HG03432 (cell line): ENCODE measurements at regions not wholly inside any gene's neighbourhood (a gene's known extent, or its start where the extent isn't known, plus 50 kb on each side); places are given as distances from the start of the nearest gene placed in this dataset.
A peak's percentile ranks its signal among the peaks of the same experiment; 100 is the strongest.

ENCODE experiments used
- ATAC-seq: cut with Tn5 transposase; IDR thresholded peaks from one replicate; pipeline ENCODE4 v1.9.1; 2021; ENCODE audit warnings: mild to moderate bottlenecking, moderate library complexity; ENCODE audit not compliant: unreplicated experiment

- ATAC-seq, result no peak
Observed at GRCh38 chr6:81694855-81695254, 57.6 kb downstream of the TENT5A start.

- no peak for ATAC-seq
Observed at GRCh38 chr6:81694207-81694606, 58.3 kb downstream of the TENT5A start.

GRCh38 chr6:81693266-81693665 is 59.2 kb downstream of the TENT5A start:
- no peak for ATAC-seq

- ATAC-seq, result no peak
Observed at GRCh38 chr6:81690073-81690472, 62.4 kb downstream of the TENT5A start.

- ATAC-seq, result no peak
Observed at GRCh38 chr6:81689580-81689979, 62.9 kb downstream of the TENT5A start.

GRCh38 chr6:81683912-81684311 is 68.6 kb downstream of the TENT5A start:
- ATAC-seq, result no peak

- no peak for ATAC-seq
Observed at GRCh38 chr6:81682858-81683620, 69.4 kb downstream of the TENT5A start.

GRCh38 chr6:81682235-81682795 is 70.2 kb downstream of the TENT5A start:
- no peak for ATAC-seq

GRCh38 chr6:81669445-81669844 is 83.0 kb downstream of the TENT5A start:
- no peak for ATAC-seq

- no peak for ATAC-seq
Observed at GRCh38 chr6:81668615-81669047, 83.8 kb downstream of the TENT5A start.

- ATAC-seq, result no peak
Observed at GRCh38 chr6:81666481-81666880, 86.0 kb downstream of the TENT5A start.

GRCh38 chr6:81656231-81656630 is 96.2 kb downstream of the TENT5A start:
- ATAC-seq, result no peak

- ATAC-seq, result no peak
Observed at GRCh38 chr6:81655696-81656095, 96.8 kb downstream of the TENT5A start.

GRCh38 chr6:81648502-81648901 is 104.0 kb downstream of the TENT5A start:
- ATAC-seq, result peak; percentile 60

GRCh38 chr6:81643156-81643555 is 109.3 kb downstream of the TENT5A start:
- no peak for ATAC-seq

GRCh38 chr6:81640891-81641290 is 111.6 kb downstream of the TENT5A start:
- no peak for ATAC-seq

GRCh38 chr6:81640126-81640525 is 112.4 kb downstream of the TENT5A start:
- ATAC-seq, result no peak

GRCh38 chr6:81638366-81638765 is 114.1 kb downstream of the TENT5A start:
- no peak for ATAC-seq

GRCh38 chr6:81636930-81637568 is 115.4 kb downstream of the TENT5A start:
- ATAC-seq, result no peak

GRCh38 chr6:81634155-81634880 is 118.2 kb downstream of the TENT5A start:
- no peak for ATAC-seq

GRCh38 chr6:81633391-81633790 is 119.1 kb downstream of the TENT5A start:
- no peak for ATAC-seq

- no peak for ATAC-seq
Observed at GRCh38 chr6:81630719-81631118, 121.8 kb downstream of the TENT5A start.
